Upper lobe of right lung (tissue), 1 donor: ENCODE measurements at regions not wholly inside any gene's neighbourhood (a gene's known extent, or its start where the extent isn't known, plus 50 kb on each side); places are given as distances from the start of the nearest gene placed in this dataset.

Source experiments
- ATAC-seq: fragments of 200-7000 bp; cut with Tn5 transposase; one replicate; pipeline ENCODE4 v1.9.1; 2020; ENCODE audit warnings: mild to moderate bottlenecking, moderate library complexity
- DNase-seq: peaks from one replicate; pipeline ENCODE4 v3.0.0-alpha.2; 2020
- H3K27ac ChIP-seq: fragments of 200-600 bp; one replicate; pipeline ENCODE4 v1.8.0; 2022
- H3K27me3 ChIP-seq: fragments of 200-600 bp; one replicate; pipeline ENCODE4 v1.8.0; 2022; ENCODE audit warnings: mild to moderate bottlenecking
- H3K36me3 ChIP-seq: fragments of 200-600 bp; one replicate; pipeline ENCODE4 v1.8.0; 2022
- H3K4me1 ChIP-seq: fragments of 200-600 bp; one replicate; pipeline ENCODE4 v1.8.0; 2022
- H3K4me3 ChIP-seq: fragments of 200-600 bp; one replicate; pipeline ENCODE4 v1.8.0; 2022; ENCODE audit warnings: mild to moderate bottlenecking
- H3K9me3 ChIP-seq: fragments of 200-600 bp; one replicate; pipeline ENCODE4 v1.8.0; 2022
- intact Hi-C: fragments of 100-400 bp; cut with DNase I; formaldehyde crosslinking; loops from one replicate; pipeline ENCODE4 v1.11.0; 2022
- TF ChIP-seq, protein P1 (sequence below): fragments of 200-600 bp; IDR thresholded peaks from one replicate; pipeline ENCODE4 v1.8.0; 2022; ENCODE audit warnings: antibody characterized with exemption
- donor health status: DM: no; HTN: yes; CAD: no; lungs with severe emphysema.

- intact Hi-C loops: no loop called here
- DNase-seq (no peak), ATAC-seq (no peak)
- Histone ChIP-seq H3K36me3 (no peaks in the 10 kb centered on the region), H3K4me3 (no peak overlapping the region), H3K27me3 (no peaks in the 10 kb centered on the region), H3K4me1 (no peaks in the 10 kb centered on the region), H3K9me3 (no peaks in the 10 kb centered on the region), H3K27ac (no peak overlapping the region)
- TF ChIP-seq, protein P1, sequence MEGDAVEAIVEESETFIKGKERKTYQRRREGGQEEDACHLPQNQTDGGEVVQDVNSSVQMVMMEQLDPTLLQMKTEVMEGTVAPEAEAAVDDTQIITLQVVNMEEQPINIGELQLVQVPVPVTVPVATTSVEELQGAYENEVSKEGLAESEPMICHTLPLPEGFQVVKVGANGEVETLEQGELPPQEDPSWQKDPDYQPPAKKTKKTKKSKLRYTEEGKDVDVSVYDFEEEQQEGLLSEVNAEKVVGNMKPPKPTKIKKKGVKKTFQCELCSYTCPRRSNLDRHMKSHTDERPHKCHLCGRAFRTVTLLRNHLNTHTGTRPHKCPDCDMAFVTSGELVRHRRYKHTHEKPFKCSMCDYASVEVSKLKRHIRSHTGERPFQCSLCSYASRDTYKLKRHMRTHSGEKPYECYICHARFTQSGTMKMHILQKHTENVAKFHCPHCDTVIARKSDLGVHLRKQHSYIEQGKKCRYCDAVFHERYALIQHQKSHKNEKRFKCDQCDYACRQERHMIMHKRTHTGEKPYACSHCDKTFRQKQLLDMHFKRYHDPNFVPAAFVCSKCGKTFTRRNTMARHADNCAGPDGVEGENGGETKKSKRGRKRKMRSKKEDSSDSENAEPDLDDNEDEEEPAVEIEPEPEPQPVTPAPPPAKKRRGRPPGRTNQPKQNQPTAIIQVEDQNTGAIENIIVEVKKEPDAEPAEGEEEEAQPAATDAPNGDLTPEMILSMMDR: no peak
These were observed 390.8 kb downstream of the POM121L12 start for GRCh38 chr7:53426145-53426750.

- TF ChIP-seq, protein P1: no peak
- Histone ChIP-seq H3K9me3 (no peaks in the 10 kb centered on the region), H3K36me3 (no peaks in the 10 kb centered on the region), H3K4me1 (no peaks in the 10 kb centered on the region), H3K4me3 (no peak overlapping the region), H3K27ac (no peak overlapping the region), H3K27me3 (no peaks in the 10 kb centered on the region)
- DNase-seq: no peak
- no peak for ATAC-seq
- intact Hi-C loops: no loop called here
These were observed 392.6 kb downstream of the POM121L12 start for GRCh38 chr7:53428045-53428444.

- Histone ChIP-seq H3K9me3 (no peaks in the 10 kb centered on the region), H3K27ac (no peak overlapping the region), H3K4me3 (no peak overlapping the region), H3K27me3 (no peaks in the 10 kb centered on the region), H3K4me1 (no peaks in the 10 kb centered on the region), H3K36me3 (no peaks in the 10 kb centered on the region)
- ATAC-seq (no peak), DNase-seq (no peak)
- TF ChIP-seq, protein P1: no peak
- intact Hi-C loops: no loop called here
These were observed 396.5 kb downstream of the POM121L12 start for GRCh38 chr7:53431901-53432300.

DNA sequence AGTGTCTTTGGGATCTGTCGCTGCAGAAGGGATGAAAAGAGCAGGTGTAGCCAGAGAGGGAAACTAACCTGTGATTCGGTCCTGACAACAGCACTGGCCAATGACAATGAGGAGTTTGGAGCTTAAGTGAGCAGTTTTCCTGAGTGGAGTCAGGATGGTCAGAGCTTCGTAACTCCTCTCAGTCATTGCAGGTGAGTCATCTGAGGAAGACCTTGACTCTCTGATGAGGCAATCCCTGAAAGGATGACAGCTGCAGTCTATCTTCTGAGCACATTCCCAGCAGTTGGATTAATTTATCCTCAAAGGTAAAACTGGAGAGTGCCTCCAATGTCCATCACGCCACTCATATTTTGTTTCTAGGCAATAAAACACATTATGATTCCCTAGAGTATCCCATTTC, 401.9 kb downstream of the POM121L12 start:
- ATAC-seq (no peak), DNase-seq (no peak)
- H3K4me1 ChIP-seq: no peaks in the 10 kb centered on the region
- no peak overlapping the region for H3K4me3 ChIP-seq
- no peak overlapping the region for H3K27ac ChIP-seq
- H3K36me3 ChIP-seq: no peaks in the 10 kb centered on the region
- intact Hi-C loops: no loop called here
- TF ChIP-seq, protein P1: no peak
- H3K27me3 ChIP-seq: no peaks in the 10 kb centered on the region
- H3K9me3 ChIP-seq: no peaks in the 10 kb centered on the region

- intact Hi-C loops: no loop called here
- Histone ChIP-seq H3K36me3 (no peaks in the 10 kb centered on the region), H3K4me1 (no peaks in the 10 kb centered on the region), H3K27ac (no peak overlapping the region), H3K9me3 (no peaks in the 10 kb centered on the region), H3K4me3 (no peak overlapping the region), H3K27me3 (no peaks in the 10 kb centered on the region)
- TF ChIP-seq, protein P1: no peak
- ATAC-seq (no peak), DNase-seq (no peak)
These were observed 410.7 kb downstream of the POM121L12 start for GRCh38 chr7:53446170-53446569.

GRCh38 chr7:53458636-53459035, 423.2 kb downstream of the POM121L12 start:
- intact Hi-C loops: no loop called here
- DNase-seq (no peak), ATAC-seq (no peak)
- Histone ChIP-seq H3K27me3 (no peaks in the 10 kb centered on the region), H3K36me3 (no peaks in the 10 kb centered on the region), H3K9me3 (no peaks in the 10 kb centered on the region), H3K4me1 (no peaks in the 10 kb centered on the region), H3K27ac (no peak overlapping the region), H3K4me3 (no peak overlapping the region)
- TF ChIP-seq, protein P1: no peak
